Astrocyte (in vitro differentiated cells and primary cell): ENCODE measurements at regions not wholly inside any gene's neighbourhood (a gene's known extent, or its start where the extent isn't known, plus 50 kb on each side); places are given as distances from the start of the nearest gene placed in this dataset.

Source experiments
- DNase-seq: peaks from one replicate; pipeline ENCODE4 v3.0.0-alpha.2; 2010; ENCODE audit warnings: low read depth
- FAIRE-seq: peaks from 2 replicates; lab custom pipeline; 2011; peaks lifted over from hg19 to GRCh38; lab: Jason Lieb, UNC
- H2AFZ ChIP-seq: 2 replicates; pipeline ENCODE4 v1.6.0; 2012; ENCODE audit warnings: low read depth, low read length, inconsistent platforms
- H3K27ac ChIP-seq: 2 replicates; pipeline ENCODE4 v1.5.1; 2011; ENCODE audit warnings: low read depth, low read length, inconsistent platforms
- H3K27me3 ChIP-seq: 2 replicates; pipeline ENCODE4 v1.6.0; 2011; ENCODE audit warnings: low read length, inconsistent platforms; ENCODE audit not compliant: insufficient read depth
- H3K36me3 ChIP-seq: 2 replicates; pipeline ENCODE4 v1.5.1; 2011; ENCODE audit warnings: low read length, inconsistent platforms; ENCODE audit not compliant: insufficient read depth
- H3K4me1 ChIP-seq: 2 replicates; pipeline ENCODE4 v1.5.1; 2011; ENCODE audit warnings: low read length, inconsistent platforms; ENCODE audit not compliant: insufficient read depth
- H3K4me2 ChIP-seq: 2 replicates; pipeline ENCODE4 v1.6.0; 2012; ENCODE audit warnings: low read length, inconsistent platforms
- H3K4me3 ChIP-seq: 2 replicates; pipeline ENCODE4 v1.5.1; 2011; ENCODE audit warnings: low read depth, mild to moderate bottlenecking, low read length, inconsistent platforms; ENCODE audit not compliant: insufficient read depth
- H3K79me2 ChIP-seq: 2 replicates; pipeline ENCODE4 v1.6.0; 2012; ENCODE audit warnings: mild to moderate bottlenecking, low read length, inconsistent platforms; ENCODE audit not compliant: insufficient read depth
- H3K9ac ChIP-seq: 2 replicates; pipeline ENCODE4 v1.6.0; 2012; ENCODE audit warnings: mild to moderate bottlenecking, low read length, inconsistent platforms
- H3K9me3 ChIP-seq: 2 replicates; pipeline ENCODE4 v1.5.1; 2012; ENCODE audit warnings: low read depth, mild to moderate bottlenecking, low read length, inconsistent platforms; ENCODE audit not compliant: insufficient read depth
- H4K20me1 ChIP-seq: 2 replicates; pipeline ENCODE4 v1.6.0; 2012; ENCODE audit warnings: low read length, inconsistent platforms; ENCODE audit not compliant: insufficient read depth
- H3K27ac Mint-ChIP-seq: one replicate; pipeline ENCODE4 v1.8.0; 2021; ENCODE audit warnings: mild to moderate bottlenecking, mixed read lengths; ENCODE audit not compliant: unreplicated experiment
- H3K27me3 Mint-ChIP-seq: one replicate; pipeline ENCODE4 v1.8.0; 2021; ENCODE audit warnings: low read depth, mixed read lengths; ENCODE audit not compliant: unreplicated experiment
- H3K36me3 Mint-ChIP-seq: one replicate; pipeline ENCODE4 v1.8.0; 2021; ENCODE audit warnings: low read depth, mixed read lengths; ENCODE audit not compliant: unreplicated experiment
- H3K4me1 Mint-ChIP-seq: one replicate; pipeline ENCODE4 v1.8.0; 2021; ENCODE audit warnings: low read depth, mixed read lengths; ENCODE audit not compliant: unreplicated experiment
- H3K4me3 Mint-ChIP-seq: one replicate; pipeline ENCODE4 v1.8.0; 2021; ENCODE audit warnings: mild to moderate bottlenecking, moderate library complexity, mixed read lengths; ENCODE audit not compliant: unreplicated experiment
- H3K9me3 Mint-ChIP-seq: one replicate; pipeline ENCODE4 v1.8.0; 2021; ENCODE audit warnings: mild to moderate bottlenecking, mixed read lengths; ENCODE audit not compliant: unreplicated experiment
- EZH2 ChIP-seq: IDR thresholded peaks from 2 replicates; pipeline ENCODE4 v1.6.1; 2012; ENCODE audit warnings: mild to moderate bottlenecking, low read length, inconsistent platforms; ENCODE audit not compliant: insufficient read depth
- TF ChIP-seq, protein P1 (sequence below): IDR thresholded peaks from 2 replicates; pipeline ENCODE4 v1.5.1; 2011; ENCODE audit warnings: low read depth, mild to moderate bottlenecking, inconsistent platforms, low read length, moderate library complexity; ENCODE audit not compliant: insufficient read depth

DNA sequence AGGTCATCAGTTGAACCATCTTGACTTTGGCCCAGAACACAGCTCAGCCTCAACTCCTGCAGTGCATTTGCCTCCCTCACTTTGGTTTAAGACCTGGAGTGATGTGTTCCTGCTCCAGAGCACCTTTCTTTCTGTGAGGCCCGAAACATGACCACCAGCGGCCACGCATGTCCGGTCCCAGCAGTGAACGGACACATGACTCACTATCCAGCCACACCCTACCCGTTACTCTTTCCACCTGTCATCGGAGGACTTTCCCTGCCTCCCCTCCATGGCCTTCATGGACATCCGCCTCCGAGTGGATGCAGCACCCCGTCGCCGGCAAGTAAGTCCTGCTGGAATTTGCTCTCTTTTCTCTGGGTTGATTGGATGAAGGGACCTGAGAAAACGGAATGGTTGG lies 253.8 kb upstream of the RARB start:
- Histone ChIP-seq H3K36me3 (no peaks in the 10 kb centered on the region), H3K79me2 (no peaks in the 10 kb centered on the region), H3K9ac (no peak overlapping the region), H3K27ac (no peak overlapping the region), H3K9me3 (no peaks in the 10 kb centered on the region), H4K20me1 (no peaks in the 10 kb centered on the region), H3K4me2 (no peak overlapping the region), H3K4me1 (no peaks in the 10 kb centered on the region), H3K27me3 (no peaks in the 10 kb centered on the region), H2AFZ (no peak overlapping the region), H3K4me3 (no peak overlapping the region)
- H3K4me1 Mint-ChIP-seq, result no peaks in the 10 kb centered on the region
- no peaks in the 10 kb centered on the region for H3K27me3 Mint-ChIP-seq
- H3K4me3 Mint-ChIP-seq, result no peak overlapping the region
- no peak for DNase-seq
- FAIRE-seq, result no peak
- TF ChIP-seq, protein P1, sequence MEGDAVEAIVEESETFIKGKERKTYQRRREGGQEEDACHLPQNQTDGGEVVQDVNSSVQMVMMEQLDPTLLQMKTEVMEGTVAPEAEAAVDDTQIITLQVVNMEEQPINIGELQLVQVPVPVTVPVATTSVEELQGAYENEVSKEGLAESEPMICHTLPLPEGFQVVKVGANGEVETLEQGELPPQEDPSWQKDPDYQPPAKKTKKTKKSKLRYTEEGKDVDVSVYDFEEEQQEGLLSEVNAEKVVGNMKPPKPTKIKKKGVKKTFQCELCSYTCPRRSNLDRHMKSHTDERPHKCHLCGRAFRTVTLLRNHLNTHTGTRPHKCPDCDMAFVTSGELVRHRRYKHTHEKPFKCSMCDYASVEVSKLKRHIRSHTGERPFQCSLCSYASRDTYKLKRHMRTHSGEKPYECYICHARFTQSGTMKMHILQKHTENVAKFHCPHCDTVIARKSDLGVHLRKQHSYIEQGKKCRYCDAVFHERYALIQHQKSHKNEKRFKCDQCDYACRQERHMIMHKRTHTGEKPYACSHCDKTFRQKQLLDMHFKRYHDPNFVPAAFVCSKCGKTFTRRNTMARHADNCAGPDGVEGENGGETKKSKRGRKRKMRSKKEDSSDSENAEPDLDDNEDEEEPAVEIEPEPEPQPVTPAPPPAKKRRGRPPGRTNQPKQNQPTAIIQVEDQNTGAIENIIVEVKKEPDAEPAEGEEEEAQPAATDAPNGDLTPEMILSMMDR, result no peak
- TF ChIP-seq EZH2, result no peak
- no peaks in the 10 kb centered on the region for H3K9me3 Mint-ChIP-seq
- H3K27ac Mint-ChIP-seq, result no peak overlapping the region
- no peaks in the 10 kb centered on the region for H3K36me3 Mint-ChIP-seq

DNA sequence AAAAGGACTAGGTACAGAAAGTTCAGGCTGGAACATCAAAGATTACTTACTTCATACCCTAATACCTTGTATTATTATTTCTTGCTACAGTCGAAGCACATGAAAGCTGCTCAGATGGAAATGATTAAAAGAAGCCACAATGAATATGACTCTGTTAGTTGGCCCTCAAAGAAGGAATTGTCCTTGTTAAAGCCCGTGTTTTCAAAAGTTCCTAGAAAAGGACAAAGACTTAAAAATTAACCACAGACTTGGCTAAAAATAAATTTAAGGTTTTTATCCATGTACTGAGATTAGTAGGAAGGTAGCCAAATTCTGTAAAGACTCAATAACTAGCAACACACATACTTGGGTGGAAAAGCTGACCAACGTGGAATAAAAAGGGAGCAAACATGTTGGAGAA lies 251.0 kb upstream of the RARB start:
- H3K9me3 ChIP-seq, result no peaks in the 10 kb centered on the region
- no peak overlapping the region for H2AFZ ChIP-seq
- H3K36me3 Mint-ChIP-seq, result no peaks in the 10 kb centered on the region
- H3K4me1 Mint-ChIP-seq, result no peaks in the 10 kb centered on the region
- H3K4me2 ChIP-seq, result no peak overlapping the region
- DNase-seq (no peak), FAIRE-seq (no peak)
- H3K27me3 Mint-ChIP-seq, result no peaks in the 10 kb centered on the region
- no peaks in the 10 kb centered on the region for H3K4me1 ChIP-seq
- no peak overlapping the region for H3K4me3 Mint-ChIP-seq
- H3K9ac ChIP-seq, result no peak overlapping the region
- H3K4me3 ChIP-seq, result no peak overlapping the region
- no peak overlapping the region for H3K27ac Mint-ChIP-seq
- no peaks in the 10 kb centered on the region for H3K79me2 ChIP-seq
- no peaks in the 10 kb centered on the region for H3K27me3 ChIP-seq
- TF ChIP-seq, protein P1, result no peak
- TF ChIP-seq EZH2, result no peak
- no peak overlapping the region for H3K27ac ChIP-seq
- H4K20me1 ChIP-seq, result no peaks in the 10 kb centered on the region
- H3K9me3 Mint-ChIP-seq, result peaks cover 2% of the 10 kb centered on the region
- H3K36me3 ChIP-seq, result no peaks in the 10 kb centered on the region

DNA sequence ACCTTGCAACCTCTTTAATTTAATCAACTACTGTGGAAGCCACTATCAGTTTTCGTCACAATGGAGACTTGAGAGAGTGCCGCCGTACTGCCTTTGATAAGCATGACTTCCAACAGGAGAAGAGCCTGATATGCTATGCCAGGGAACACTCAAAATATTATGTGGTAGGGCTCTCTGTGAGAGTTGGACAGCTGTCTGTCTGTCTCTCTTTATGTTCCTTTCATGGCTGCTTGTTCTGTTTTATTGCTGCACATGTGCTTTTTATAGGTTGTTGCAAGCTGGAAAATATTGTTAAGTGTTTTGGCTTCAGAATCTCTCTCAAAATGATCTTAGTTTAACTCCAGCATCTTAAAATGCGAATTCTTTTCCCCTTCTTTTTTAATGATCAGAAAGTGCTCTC lies 249.4 kb upstream of the RARB start:
- Histone ChIP-seq H3K79me2 (no peaks in the 10 kb centered on the region), H3K36me3 (no peaks in the 10 kb centered on the region), H3K27ac (no peak overlapping the region), H3K4me2 (no peak overlapping the region), H3K9ac (no peak overlapping the region), H3K9me3 (no peaks in the 10 kb centered on the region), H3K27me3 (no peaks in the 10 kb centered on the region), H3K4me3 (no peak overlapping the region), H3K4me1 (no peaks in the 10 kb centered on the region), H4K20me1 (no peaks in the 10 kb centered on the region), H2AFZ (no peak overlapping the region)
- TF ChIP-seq, protein P1, result no peak
- TF ChIP-seq EZH2, result no peak
- Mint-ChIP-seq H3K9me3 (peaks cover 2% of the 10 kb centered on the region), H3K4me1 (no peaks in the 10 kb centered on the region), H3K4me3 (no peak overlapping the region), H3K27me3 (no peaks in the 10 kb centered on the region), H3K36me3 (no peaks in the 10 kb centered on the region), H3K27ac (no peak overlapping the region)
- FAIRE-seq (no peak), DNase-seq (no peak)
